ENCODE measurements at regions not wholly inside any gene's neighbourhood (a gene's known extent, or its start where the extent isn't known, plus 50 kb on each side); places are given as distances from the start of the nearest gene placed in this dataset.

- Histone ChIP-seq H3K4me3 (no peak overlapping the region), H3K9me3 (no peaks in the 10 kb centered on the region), H3K27ac (no peak overlapping the region), H3K4me2 (no peak overlapping the region), H3K4me1 (no peaks in the 10 kb centered on the region)
- ChIA-PET CTCF (interaction anchor here (0.6 kb wide), 1 partner anchor 923 kb away, joined by 3 read pairs; no protein-coding TSS in a partner anchor), POLR2A (no interaction called here)
- FAIRE-seq (no peak), ATAC-seq (no peak), DNase-seq (ENCODE audit: low read depth in 1 of 2, low spot score in 1 of 2) (no peak)
- TF ChIP-seq HMGXB4 (CRISPR knock-in tag; IDR thresholded peaks at IDR 0.05; ENCODE audit: borderline replicate concordance) (no peak), ZFP36 (IDR thresholded peaks at IDR 0.05; ENCODE audit: borderline replicate concordance, partially characterized antibody) (no peak), CHD2 (IDR thresholded peaks at IDR 0.05; ENCODE audit: low read length, partially characterized antibody) (no peak)
- WGBS (ENCODE audit: missing lambda C conversion rate), result 67% methylated on average over 4 of the region's 4 CpGs
These were observed 61.1 kb upstream of the C1GALT1C1 start for GRCh38 chrX:120690941-120691340.

DNA sequence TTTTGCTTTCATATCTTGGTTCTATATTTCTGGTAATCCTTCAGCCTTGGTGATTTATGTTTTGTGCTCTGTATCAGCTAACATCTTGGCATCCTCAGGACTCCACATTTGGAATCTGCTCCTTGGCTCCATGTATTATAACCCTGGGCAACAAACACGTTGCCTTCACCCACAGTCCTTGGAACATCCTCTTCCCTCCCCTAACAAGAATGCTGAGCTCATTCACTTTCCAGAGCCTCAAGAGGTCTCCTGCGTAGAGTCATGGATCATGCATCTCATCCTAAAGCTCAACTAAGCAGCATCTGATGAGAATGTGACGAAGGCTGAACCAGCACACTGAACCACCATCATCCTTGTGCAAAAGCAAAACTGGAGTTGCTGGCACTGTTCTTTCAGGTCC lies 60.5 kb upstream of the C1GALT1C1 start:
- FAIRE-seq, result no peak
- H3K4me1 ChIP-seq, result no peaks in the 10 kb centered on the region
- TF ChIP-seq RARB (CRISPR knock-in tag; IDR thresholded peaks at IDR 0.05) (no peak), ZSCAN20 (CRISPR knock-in tag; IDR thresholded peaks at IDR 0.05) (no peak), JUNB (IDR thresholded peaks at IDR 0.05) (no peak), GATA3 (IDR thresholded peaks at IDR 0.05; ENCODE audit: borderline replicate concordance) (no peak), HOXB5 (CRISPR knock-in tag; IDR thresholded peaks at IDR 0.05) (no peak), ZNF302 (CRISPR knock-in tag; IDR thresholded peaks at IDR 0.05) (no peak)
- TF ChIP-seq, protein P1, sequence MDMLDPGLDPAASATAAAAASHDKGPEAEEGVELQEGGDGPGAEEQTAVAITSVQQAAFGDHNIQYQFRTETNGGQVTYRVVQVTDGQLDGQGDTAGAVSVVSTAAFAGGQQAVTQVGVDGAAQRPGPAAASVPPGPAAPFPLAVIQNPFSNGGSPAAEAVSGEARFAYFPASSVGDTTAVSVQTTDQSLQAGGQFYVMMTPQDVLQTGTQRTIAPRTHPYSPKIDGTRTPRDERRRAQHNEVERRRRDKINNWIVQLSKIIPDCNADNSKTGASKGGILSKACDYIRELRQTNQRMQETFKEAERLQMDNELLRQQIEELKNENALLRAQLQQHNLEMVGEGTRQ (IDR thresholded peaks at IDR 0.05), result no peak
- H3K27ac ChIP-seq, result no peak overlapping the region
- no peak overlapping the region for H3K4me3 ChIP-seq
- H3K4me2 ChIP-seq, result no peak overlapping the region
- ChIA-PET CTCF (no interaction called here), POLR2A (no interaction called here)
- DNase-seq (ENCODE audit: low read depth in 1 of 2, low spot score in 1 of 2), result no peak
- WGBS (ENCODE audit: missing lambda C conversion rate), result 62% methylated on average over 3 of the region's 3 CpGs
- no peak for ATAC-seq
- H3K9me3 ChIP-seq, result no peaks in the 10 kb centered on the region

- DNase-seq (ENCODE audit: low read depth in 1 of 2, low spot score in 1 of 2) (no peak), ATAC-seq (no peak), FAIRE-seq (no peak)
- TF ChIP-seq, protein P2, sequence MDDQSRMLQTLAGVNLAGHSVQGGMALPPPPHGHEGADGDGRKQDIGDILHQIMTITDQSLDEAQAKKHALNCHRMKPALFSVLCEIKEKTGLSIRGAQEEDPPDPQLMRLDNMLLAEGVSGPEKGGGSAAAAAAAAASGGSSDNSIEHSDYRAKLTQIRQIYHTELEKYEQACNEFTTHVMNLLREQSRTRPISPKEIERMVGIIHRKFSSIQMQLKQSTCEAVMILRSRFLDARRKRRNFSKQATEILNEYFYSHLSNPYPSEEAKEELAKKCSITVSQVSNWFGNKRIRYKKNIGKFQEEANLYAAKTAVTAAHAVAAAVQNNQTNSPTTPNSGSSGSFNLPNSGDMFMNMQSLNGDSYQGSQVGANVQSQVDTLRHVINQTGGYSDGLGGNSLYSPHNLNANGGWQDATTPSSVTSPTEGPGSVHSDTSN (IDR thresholded peaks at IDR 0.05), result no peak
- TF ChIP-seq POLR2A (IDR thresholded peaks at IDR 0.05; ENCODE audit: low read length) (no peak), HOXB13 (CRISPR knock-in tag; IDR thresholded peaks at IDR 0.05; ENCODE audit: low read depth) (no peak), MYC (IDR thresholded peaks at IDR 0.05; ENCODE audit: borderline replicate concordance, low read length) (no peak), CBX2 (IDR thresholded peaks at IDR 0.05; ENCODE audit: borderline replicate concordance, low read depth) (no peak), NFE2L2 (conservative IDR thresholded peaks at IDR 0.05; ENCODE audit: low read length) (no peak), HES2 (IDR thresholded peaks at IDR 0.05) (no peak), CBX8 (IDR thresholded peaks at IDR 0.05) (no peak), SREBF2 (IDR thresholded peaks at IDR 0.05) (no peak), CEBPB (IDR thresholded peaks at IDR 0.05) (no peak), RFX5 (IDR thresholded peaks at IDR 0.05) (no peak), MAFK (IDR thresholded peaks at IDR 0.05; ENCODE audit: partially characterized antibody) (no peak), ELK1 (IDR thresholded peaks at IDR 0.05; ENCODE audit: low read depth, low read length) (no peak), TP53 (CRISPR knock-in tag; IDR thresholded peaks at IDR 0.05) (no peak), FOSB (CRISPR knock-in tag; IDR thresholded peaks at IDR 0.05) (no peak)
- POLR2A ChIA-PET, result no interaction called here
- Histone ChIP-seq H3K4me3 (no peak overlapping the region), H3K9me3 (no peaks in the 10 kb centered on the region), H3K27ac (no peak overlapping the region), H3K4me1 (no peaks in the 10 kb centered on the region), H3K4me2 (no peak overlapping the region)
- 83% methylated on average over 5 of the region's 5 CpGs for WGBS (ENCODE audit: missing lambda C conversion rate)
- CTCF ChIA-PET, result interaction anchor here (0.8 kb wide), 1 partner anchor 481 kb away, joined by 3 read pairs; no protein-coding TSS in a partner anchor
These were observed 50.2 kb upstream of the C1GALT1C1 start for GRCh38 chrX:120680090-120680489.

All from A549 (cell line).